ENCODE measurements at regions not wholly inside any gene's neighbourhood (a gene's known extent, or its start where the extent isn't known, plus 50 kb on each side); places are given as distances from the start of the nearest gene placed in this dataset.

DNA sequence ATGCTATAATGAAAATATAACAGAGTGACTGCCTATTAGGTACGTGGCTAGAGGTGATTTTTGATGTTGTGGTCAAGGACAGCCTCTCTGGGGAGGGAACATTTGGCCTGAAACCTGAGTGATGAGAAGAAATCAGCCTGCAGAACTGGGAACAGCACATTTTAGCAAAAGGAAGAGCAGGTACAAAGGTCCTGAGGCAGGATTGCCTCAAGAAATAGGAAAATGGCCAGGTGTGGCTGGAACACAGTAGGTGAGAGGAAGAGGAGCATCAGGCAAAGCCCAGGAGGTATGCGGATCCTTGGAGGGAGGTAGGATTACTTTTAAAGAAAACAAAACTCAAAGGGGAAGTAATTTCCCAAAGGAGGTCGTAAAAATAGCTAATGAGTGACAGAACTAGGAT lies 582.9 kb downstream of the MED13L start:
- Histone ChIP-seq H3K36me3 (no peaks in the 10 kb centered on the region), H3K4me3 (no peak overlapping the region), H3K27me3 (no peaks in the 10 kb centered on the region), H3K9me3 (ENCODE audit: low read depth) (no peaks in the 10 kb centered on the region), H3K27ac (no peak overlapping the region), H3K4me1 (ENCODE audit: low read depth) (no peaks in the 10 kb centered on the region)
- no peak for DNase-seq (ENCODE audit: low read depth in 1 of 2, low spot score in 1 of 2)
- TF ChIP-seq CTCF (IDR thresholded peaks at IDR 0.05; ENCODE audit: low read depth, low read length), result no peak

DNA sequence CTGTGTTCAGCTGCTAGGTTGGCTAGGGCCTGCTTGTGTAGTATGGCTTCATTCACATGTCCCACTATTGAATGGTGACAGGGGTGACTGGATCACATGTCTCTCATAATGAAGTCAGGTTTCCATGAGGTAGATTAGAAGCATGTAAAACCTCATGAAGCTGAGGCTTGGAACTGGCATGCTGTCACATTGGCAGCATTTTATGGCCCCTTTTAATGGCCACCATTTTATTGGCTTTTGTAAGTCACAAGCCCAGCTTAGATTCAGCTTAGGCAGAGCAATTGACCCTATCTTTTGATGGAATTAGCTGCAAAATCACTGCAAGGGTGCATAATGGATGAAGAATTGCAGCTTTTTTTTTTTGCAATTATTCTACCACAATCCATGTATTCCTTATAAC lies 583.5 kb downstream of the MED13L start:
- Histone ChIP-seq H3K9me3 (ENCODE audit: low read depth) (no peaks in the 10 kb centered on the region), H3K36me3 (no peaks in the 10 kb centered on the region), H3K4me3 (no peak overlapping the region), H3K27me3 (no peaks in the 10 kb centered on the region), H3K27ac (no peak overlapping the region), H3K4me1 (ENCODE audit: low read depth) (no peaks in the 10 kb centered on the region)
- DNase-seq (ENCODE audit: low read depth in 1 of 2, low spot score in 1 of 2), result no peak
- TF ChIP-seq CTCF (IDR thresholded peaks at IDR 0.05; ENCODE audit: low read depth, low read length), result no peak

- no peak overlapping the region for H3K4me3 ChIP-seq
- no peaks in the 10 kb centered on the region for H3K4me1 ChIP-seq (ENCODE audit: low read depth)
- no peaks in the 10 kb centered on the region for H3K36me3 ChIP-seq
- DNase-seq (ENCODE audit: low read depth in 1 of 2, low spot score in 1 of 2), result no peak
- no peak overlapping the region for H3K27ac ChIP-seq
- H3K9me3 ChIP-seq (ENCODE audit: low read depth), result no peaks in the 10 kb centered on the region
- H3K27me3 ChIP-seq, result no peaks in the 10 kb centered on the region
- no peak for TF ChIP-seq CTCF (IDR thresholded peaks at IDR 0.05; ENCODE audit: low read depth, low read length)
Observed at GRCh38 chr12:115691123-115691522, 586.4 kb downstream of the MED13L start.

DNA sequence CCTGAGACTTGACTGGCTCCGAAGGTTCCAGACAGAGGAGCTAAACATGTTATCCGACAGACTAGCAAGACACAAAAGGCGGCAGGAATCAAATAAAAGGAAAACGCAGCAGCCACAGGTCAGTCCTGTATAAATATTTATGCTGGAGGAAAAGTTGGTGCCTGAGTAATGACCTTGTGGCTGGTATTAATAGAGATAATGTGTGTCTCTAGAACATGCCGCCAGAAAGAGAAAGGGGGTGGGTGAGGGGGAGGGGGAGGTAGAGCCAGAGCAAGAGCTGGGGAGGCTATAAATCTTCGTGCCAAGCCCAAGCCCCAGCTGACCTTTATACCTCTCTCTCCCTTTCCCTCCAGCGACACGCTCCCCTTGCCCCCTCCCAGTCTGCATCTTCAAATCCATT lies 590.4 kb downstream of the MED13L start:
- H3K27me3 ChIP-seq, result no peaks in the 10 kb centered on the region
- no peak for DNase-seq (ENCODE audit: low read depth in 1 of 2, low spot score in 1 of 2)
- H3K27ac ChIP-seq, result no peak overlapping the region
- TF ChIP-seq CTCF (IDR thresholded peaks at IDR 0.05; ENCODE audit: low read depth, low read length), result no peak
- no peaks in the 10 kb centered on the region for H3K36me3 ChIP-seq
- no peaks in the 10 kb centered on the region for H3K9me3 ChIP-seq (ENCODE audit: low read depth)
- no peaks in the 10 kb centered on the region for H3K4me1 ChIP-seq (ENCODE audit: low read depth)
- no peak overlapping the region for H3K4me3 ChIP-seq

DNA sequence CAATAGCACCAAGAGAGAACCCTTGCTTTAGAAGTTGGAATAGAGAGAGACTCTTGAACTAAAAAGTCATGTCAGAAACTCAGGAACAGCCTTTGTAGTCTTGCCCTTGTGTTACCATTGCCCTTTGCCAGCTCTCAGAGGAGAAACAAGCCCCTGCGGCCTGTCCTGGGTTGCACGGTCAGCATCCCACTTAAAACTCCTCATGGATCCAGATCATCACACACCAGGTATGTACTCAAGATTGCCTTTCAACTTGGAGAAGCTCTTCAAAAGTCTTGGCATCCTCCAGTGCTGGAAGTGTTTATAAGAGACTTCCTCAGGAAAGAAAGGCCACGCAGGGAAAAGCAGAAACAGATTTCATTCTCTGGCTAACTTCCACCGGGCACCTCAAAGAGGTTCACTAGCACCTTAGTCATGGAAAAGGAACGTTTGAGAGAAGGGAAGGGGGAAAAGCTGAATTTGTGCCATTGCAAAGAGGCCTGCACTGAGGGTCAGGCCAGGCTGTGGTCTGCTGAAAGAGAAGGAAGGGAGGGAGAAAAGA lies 594.2 kb downstream of the MED13L start:
- no peaks in the 10 kb centered on the region for H3K9me3 ChIP-seq (ENCODE audit: low read depth)
- H3K27ac ChIP-seq, result no peak overlapping the region
- H3K4me1 ChIP-seq (ENCODE audit: low read depth), result no peaks in the 10 kb centered on the region
- no peaks in the 10 kb centered on the region for H3K36me3 ChIP-seq
- no peak for TF ChIP-seq CTCF (IDR thresholded peaks at IDR 0.05; ENCODE audit: low read depth, low read length)
- no peak for DNase-seq (ENCODE audit: low read depth in 1 of 2, low spot score in 1 of 2)
- H3K4me3 ChIP-seq, result no peak overlapping the region
- H3K27me3 ChIP-seq, result no peaks in the 10 kb centered on the region

GRCh38 chr12:115680967-115681366 lies 596.5 kb downstream of the MED13L start:
- Histone ChIP-seq H3K4me1 (ENCODE audit: low read depth) (no peaks in the 10 kb centered on the region), H3K4me3 (no peak overlapping the region), H3K9me3 (ENCODE audit: low read depth) (no peaks in the 10 kb centered on the region), H3K27ac (no peak overlapping the region), H3K27me3 (no peaks in the 10 kb centered on the region), H3K36me3 (no peaks in the 10 kb centered on the region)
- no peak for DNase-seq (ENCODE audit: low read depth in 1 of 2, low spot score in 1 of 2)
- no peak for TF ChIP-seq CTCF (IDR thresholded peaks at IDR 0.05; ENCODE audit: low read depth, low read length)
